Vagina (tissue), 2 donors: ENCODE measurements at regions not wholly inside any gene's neighbourhood (a gene's known extent, or its start where the extent isn't known, plus 50 kb on each side); places are given as distances from the start of the nearest gene placed in this dataset.

Source experiments
- POLR2A ChIP-seq, 2 donors: fragments of 450-650 bp; IDR thresholded peaks; one replicate each; pipeline ENCODE4 v1.6.1; 2017; ENCODE audit warnings: antibody characterized with exemption in 2 of 2, mild to moderate bottlenecking in 2 of 2, moderate library complexity in 2 of 2
- POLR2AphosphoS5 ChIP-seq, 2 donors: sonication (generic); formaldehyde crosslinking; IDR thresholded peaks; one replicate each; pipeline ENCODE4 v1.9.0; 2017; ENCODE audit warnings: antibody characterized with exemption in 2 of 2, mild to moderate bottlenecking in 2 of 2, low read depth in 1 of 2; ENCODE audit not compliant: insufficient read depth in 1 of 2
- TF ChIP-seq, protein P1 (sequence below), 3 experiments: fragments of 450-650 bp in 2 of 3; fragments of 200-600 bp in 1 of 3; sonication (generic) in 1 of 3; IDR thresholded peaks; one replicate each; pipeline ENCODE4 v1.5.1; 2017 to 2019; ENCODE audit warnings: antibody characterized with exemption in 3 of 3, mild to moderate bottlenecking in 2 of 3, moderate library complexity in 2 of 3

- TF ChIP-seq, protein P1, sequence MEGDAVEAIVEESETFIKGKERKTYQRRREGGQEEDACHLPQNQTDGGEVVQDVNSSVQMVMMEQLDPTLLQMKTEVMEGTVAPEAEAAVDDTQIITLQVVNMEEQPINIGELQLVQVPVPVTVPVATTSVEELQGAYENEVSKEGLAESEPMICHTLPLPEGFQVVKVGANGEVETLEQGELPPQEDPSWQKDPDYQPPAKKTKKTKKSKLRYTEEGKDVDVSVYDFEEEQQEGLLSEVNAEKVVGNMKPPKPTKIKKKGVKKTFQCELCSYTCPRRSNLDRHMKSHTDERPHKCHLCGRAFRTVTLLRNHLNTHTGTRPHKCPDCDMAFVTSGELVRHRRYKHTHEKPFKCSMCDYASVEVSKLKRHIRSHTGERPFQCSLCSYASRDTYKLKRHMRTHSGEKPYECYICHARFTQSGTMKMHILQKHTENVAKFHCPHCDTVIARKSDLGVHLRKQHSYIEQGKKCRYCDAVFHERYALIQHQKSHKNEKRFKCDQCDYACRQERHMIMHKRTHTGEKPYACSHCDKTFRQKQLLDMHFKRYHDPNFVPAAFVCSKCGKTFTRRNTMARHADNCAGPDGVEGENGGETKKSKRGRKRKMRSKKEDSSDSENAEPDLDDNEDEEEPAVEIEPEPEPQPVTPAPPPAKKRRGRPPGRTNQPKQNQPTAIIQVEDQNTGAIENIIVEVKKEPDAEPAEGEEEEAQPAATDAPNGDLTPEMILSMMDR (IDR thresholded peaks at IDR 0.05), result no peak
- TF ChIP-seq POLR2A (IDR thresholded peaks at IDR 0.05) (no peak), POLR2AphosphoS5 (IDR thresholded peaks at IDR 0.05; ENCODE audit: insufficient read depth in 1 of 2, low read depth in 1 of 2) (no peak)
These were observed 204.9 kb downstream of the GBA3 start for GRCh38 chr4:22897520-22898108.
